Right lobe of liver (tissue), 4 donors: ENCODE measurements at regions not wholly inside any gene's neighbourhood (a gene's known extent, or its start where the extent isn't known, plus 50 kb on each side); places are given as distances from the start of the nearest gene placed in this dataset.

Experiments
- POLR2A ChIP-seq: fragments of 450-650 bp; IDR thresholded peaks from one replicate; pipeline ENCODE4 v1.6.1; 2017; ENCODE audit warnings: antibody characterized with exemption, mild to moderate bottlenecking
- TF ChIP-seq, protein P1 (sequence below), 4 donors: fragments of 200-600 bp in 3 of 4; fragments of 450-650 bp in 1 of 4; IDR thresholded peaks; one replicate each; pipeline versions ENCODE4 v1.5.1 to v1.8.0; 2016 to 2022; ENCODE audit warnings: antibody characterized with exemption in 4 of 4, mild to moderate bottlenecking in 2 of 4
- donor health status: DM: no; HTN: no; CAD: no.
- donor health status: DM: no; HTN: no; CAD: no.
- donor health status: DM: no; HTN: yes; CAD: no.

DNA sequence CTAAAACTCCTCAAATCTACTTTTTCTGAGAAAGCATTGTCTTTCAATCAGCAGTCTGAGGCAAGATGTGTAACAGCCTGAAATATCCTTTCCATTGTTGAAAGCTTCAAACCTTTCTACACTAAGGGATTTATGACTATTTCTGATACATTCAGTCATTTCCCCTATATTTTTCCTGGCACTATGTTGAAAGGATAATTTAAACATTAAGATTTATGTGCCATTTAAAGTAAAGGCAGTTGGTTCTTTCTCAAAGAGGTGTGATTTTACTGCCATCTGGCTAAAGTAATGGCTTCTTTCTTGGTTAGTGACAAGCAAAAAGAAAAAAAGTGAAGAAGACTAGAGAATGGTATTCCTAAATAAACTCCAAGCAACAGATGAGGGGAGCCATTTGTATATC lies 249.6 kb upstream of the COL8A1 start:
- TF ChIP-seq POLR2A = no peak
- TF ChIP-seq, protein P1, sequence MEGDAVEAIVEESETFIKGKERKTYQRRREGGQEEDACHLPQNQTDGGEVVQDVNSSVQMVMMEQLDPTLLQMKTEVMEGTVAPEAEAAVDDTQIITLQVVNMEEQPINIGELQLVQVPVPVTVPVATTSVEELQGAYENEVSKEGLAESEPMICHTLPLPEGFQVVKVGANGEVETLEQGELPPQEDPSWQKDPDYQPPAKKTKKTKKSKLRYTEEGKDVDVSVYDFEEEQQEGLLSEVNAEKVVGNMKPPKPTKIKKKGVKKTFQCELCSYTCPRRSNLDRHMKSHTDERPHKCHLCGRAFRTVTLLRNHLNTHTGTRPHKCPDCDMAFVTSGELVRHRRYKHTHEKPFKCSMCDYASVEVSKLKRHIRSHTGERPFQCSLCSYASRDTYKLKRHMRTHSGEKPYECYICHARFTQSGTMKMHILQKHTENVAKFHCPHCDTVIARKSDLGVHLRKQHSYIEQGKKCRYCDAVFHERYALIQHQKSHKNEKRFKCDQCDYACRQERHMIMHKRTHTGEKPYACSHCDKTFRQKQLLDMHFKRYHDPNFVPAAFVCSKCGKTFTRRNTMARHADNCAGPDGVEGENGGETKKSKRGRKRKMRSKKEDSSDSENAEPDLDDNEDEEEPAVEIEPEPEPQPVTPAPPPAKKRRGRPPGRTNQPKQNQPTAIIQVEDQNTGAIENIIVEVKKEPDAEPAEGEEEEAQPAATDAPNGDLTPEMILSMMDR (IDR thresholded peaks at IDR 0.05) = no peak
